DOHH2 (cell line): ENCODE measurements at regions not wholly inside any gene's neighbourhood (a gene's known extent, or its start where the extent isn't known, plus 50 kb on each side); places are given as distances from the start of the nearest gene placed in this dataset.

Experiments
- EZH2phosphoT487 ChIP-seq: fragments of 200-600 bp; sonication (generic); IDR thresholded peaks from 2 replicates; pipeline ENCODE4 v1.6.1; 2017; ENCODE audit warnings: borderline replicate concordance, mild to moderate bottlenecking, antibody characterized with exemption, low read length, moderate library complexity, mixed read lengths
- TF ChIP-seq, protein P1 (sequence below): fragments of 200-600 bp; sonication (generic); IDR thresholded peaks from one replicate; pipeline ENCODE4 v1.5.1; 2014; ENCODE audit warnings: antibody characterized with exemption, mild to moderate bottlenecking, low read depth, low read length; ENCODE audit not compliant: poor library complexity, severe bottlenecking

DNA sequence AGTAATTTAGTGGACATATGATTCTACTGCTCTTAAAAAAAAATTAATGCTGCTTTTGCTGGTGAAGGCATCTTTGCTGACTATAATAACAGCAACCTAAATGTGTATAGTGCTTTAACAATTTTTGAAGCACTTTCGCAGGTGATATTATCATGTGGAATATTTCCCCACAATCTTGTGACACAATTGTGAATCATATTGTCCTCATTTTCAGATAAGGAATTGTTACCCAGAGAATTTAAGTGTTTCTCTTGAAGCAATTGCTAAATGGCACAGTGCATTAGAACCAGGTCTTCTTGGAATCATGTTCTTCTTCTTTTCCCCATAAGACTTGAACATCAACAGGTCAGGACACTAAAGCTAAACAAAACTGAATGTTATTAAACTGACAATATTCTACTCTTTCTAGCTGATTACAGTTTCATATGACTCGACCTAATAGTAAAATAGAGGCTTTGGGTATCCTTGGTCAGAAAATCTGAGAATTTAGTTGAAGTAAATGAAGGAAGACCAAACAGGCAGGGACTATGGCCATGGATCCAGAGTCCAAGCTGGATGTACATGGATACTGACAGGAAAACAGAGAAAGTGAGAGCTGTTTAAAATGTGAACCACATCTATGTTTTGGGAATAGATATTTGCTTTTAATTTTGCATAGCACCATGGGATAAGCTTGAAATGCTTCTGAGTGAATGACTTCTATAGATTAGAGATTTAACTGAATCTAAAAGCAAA lies 121.8 kb upstream of the SLC35B3 start:
- TF ChIP-seq, protein P1, sequence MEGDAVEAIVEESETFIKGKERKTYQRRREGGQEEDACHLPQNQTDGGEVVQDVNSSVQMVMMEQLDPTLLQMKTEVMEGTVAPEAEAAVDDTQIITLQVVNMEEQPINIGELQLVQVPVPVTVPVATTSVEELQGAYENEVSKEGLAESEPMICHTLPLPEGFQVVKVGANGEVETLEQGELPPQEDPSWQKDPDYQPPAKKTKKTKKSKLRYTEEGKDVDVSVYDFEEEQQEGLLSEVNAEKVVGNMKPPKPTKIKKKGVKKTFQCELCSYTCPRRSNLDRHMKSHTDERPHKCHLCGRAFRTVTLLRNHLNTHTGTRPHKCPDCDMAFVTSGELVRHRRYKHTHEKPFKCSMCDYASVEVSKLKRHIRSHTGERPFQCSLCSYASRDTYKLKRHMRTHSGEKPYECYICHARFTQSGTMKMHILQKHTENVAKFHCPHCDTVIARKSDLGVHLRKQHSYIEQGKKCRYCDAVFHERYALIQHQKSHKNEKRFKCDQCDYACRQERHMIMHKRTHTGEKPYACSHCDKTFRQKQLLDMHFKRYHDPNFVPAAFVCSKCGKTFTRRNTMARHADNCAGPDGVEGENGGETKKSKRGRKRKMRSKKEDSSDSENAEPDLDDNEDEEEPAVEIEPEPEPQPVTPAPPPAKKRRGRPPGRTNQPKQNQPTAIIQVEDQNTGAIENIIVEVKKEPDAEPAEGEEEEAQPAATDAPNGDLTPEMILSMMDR, result no peak
- no peak for TF ChIP-seq EZH2phosphoT487
